ENCODE measurements at regions not wholly inside any gene's neighbourhood (a gene's known extent, or its start where the extent isn't known, plus 50 kb on each side); places are given as distances from the start of the nearest gene placed in this dataset.
"Not testable (repeated sequence)": the region's sequence is repeated elsewhere in the genome, so short reads cannot be mapped to it uniquely, and the experiment has no call there.

DNA sequence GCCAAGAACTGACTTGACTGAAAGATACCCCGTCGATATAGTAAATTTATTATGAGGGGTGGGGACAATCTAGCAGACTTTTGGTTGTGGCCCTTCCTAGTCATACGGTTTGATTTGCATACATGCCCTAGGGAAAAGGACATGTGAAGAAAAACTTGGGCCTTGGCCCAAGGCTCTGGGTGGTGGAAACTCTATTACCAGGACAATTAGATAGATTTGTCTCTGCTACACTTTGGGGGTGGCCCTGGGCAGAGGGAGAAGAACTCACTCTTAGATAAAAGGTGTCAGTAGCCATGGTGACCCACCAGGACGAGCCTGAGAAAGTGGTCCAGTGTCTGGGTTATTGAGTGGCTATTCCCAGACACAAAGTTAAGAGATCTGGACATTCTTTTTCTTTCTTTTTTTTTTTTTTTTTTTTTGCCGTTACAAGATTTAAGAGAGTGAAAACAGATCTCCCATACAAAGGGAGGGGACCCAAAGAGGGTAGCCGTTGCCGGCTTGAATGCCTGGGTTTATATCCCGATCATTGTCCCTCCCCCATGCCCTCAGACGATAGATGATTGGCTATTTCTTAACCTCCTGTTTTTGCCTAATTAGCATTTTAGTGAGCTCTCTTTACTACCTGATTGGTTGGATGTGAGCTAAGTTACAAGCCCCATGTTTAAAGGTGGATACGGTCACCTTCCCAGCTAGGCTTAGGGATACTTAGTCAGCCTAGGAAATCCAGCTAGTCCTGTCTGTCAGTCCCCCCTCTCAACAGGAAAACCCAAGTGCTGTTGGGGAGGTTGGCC lies 96.4 kb upstream of the SMAD3 start:
- no peak for DNase-seq

DNA sequence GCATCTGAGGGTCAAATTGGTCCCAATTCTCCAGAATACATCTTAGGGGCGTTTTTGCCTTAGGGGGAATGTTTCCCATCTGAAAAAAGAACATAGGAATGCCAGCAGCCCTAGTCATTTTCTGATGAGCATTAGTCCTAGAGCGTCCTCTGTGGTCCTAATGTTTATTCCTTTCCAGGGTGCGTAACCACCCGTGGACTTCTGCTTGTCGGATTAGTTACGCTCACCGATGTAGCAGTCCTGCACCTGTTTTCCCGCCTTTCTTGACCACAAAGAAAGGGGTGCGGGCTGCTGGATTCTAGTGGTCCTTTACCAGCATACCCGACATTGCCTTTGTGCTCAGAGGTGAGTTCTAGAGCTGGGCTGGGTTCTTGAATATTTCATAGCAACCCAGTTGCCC lies 91.3 kb upstream of the SMAD3 start:
- not testable (repeated sequence) for DNase-seq

DNA sequence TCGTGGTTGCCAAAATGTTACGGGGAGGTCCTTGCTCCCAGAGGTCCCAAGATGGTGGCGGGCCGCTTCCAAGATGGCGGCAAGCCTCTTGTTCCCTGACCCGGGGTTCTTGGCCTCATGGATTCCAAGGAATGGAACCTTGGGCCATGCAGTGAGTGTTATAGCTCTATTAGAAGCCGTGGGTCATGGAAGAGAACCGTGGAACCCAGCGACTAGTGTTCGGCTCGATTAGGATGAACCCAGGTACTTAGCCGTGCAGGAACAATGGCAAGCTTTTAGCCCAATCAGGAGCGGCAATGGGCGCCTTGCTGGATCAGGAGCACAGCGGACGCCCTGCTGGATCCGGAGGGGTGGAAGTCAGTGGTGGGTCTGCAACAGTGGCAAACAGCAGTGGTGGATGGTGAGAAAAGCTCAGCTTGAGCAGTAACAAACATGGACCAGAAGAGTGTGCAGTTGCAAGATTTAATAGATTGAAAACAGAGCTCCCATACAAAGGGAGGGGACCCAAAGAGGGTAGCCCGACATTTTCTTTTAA lies 89.2 kb upstream of the SMAD3 start:
- DNase-seq: not testable (repeated sequence)

DNA sequence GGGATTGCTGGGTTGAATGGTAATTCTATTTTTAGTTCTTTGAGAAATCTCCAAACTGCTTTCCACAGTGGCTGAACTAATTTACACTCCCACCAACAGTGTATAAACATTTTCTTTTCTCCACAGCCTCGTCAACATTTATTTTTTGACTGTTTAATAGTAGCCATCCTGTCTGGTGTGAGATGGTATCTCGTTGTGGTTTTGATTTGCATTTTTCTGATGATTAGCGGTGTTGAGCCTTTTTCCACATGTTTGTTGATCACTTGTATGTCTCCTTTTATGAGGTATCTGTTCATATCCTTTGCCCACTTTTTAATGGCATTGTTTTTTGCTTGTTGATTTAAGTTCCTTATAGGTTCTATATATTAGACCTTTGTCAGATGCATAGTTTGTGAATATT lies 85.1 kb upstream of the SMAD3 start:
- DNase-seq: not testable (repeated sequence)

DNA sequence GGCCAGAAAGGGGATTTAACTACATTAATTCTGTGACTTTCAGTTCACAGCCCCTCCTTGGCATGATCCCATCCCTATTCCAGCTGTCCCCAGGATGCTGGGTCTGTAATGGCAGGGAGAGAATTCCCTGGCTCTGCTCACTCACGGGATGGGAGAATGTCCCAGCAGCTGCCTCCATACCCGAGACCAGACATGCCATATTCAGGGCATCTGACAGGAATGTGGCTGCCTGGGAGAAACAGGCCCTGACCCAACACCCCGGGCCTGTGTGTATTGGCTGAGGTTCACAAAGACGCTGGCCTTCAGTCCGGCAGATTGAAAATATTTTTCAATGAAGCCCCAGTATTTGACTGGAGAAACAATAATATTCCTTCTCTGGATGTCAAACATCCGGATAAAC lies 83.6 kb upstream of the SMAD3 start:
- no peak for DNase-seq

DNA sequence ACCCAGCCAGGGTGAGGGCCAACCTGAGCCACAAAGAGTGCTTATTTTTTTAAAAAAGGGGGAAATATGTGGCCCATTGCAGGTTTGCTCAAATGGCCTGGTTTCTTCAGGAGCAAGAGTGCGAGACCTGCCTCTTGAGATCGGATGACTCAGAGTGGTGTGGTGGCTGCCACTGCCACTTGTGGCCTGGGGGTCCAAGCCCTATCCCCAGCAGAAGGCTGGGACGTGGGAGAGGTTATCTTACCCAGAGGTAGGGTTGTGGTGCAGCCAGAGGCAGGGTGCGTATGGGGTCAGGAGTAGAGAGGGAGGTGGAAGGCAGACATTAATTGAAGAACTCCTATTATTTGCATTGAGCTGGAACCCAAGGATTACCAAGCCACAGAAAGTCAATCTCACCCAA lies 83.2 kb upstream of the SMAD3 start:
- no peak for DNase-seq

DNA sequence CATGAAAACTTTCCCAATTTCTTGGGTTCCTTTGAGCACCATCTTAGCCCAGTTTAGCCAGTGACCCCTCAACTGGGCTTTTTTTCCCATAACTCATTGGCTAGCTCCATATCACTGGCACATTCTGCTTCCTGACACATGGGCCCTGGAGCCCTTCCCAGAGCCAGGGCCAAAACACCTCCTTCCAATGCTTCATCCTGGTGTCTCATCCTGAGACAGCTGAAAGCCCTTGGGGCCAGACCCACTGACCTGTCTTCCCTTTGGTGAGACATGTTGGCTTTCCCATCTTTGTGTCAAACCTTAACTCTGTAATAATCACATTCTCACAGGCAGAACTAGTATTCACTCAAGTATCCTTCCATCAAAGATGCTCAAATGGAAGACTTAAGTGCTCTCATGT lies 82.6 kb upstream of the SMAD3 start:
- DNase-seq: no peak

DNA sequence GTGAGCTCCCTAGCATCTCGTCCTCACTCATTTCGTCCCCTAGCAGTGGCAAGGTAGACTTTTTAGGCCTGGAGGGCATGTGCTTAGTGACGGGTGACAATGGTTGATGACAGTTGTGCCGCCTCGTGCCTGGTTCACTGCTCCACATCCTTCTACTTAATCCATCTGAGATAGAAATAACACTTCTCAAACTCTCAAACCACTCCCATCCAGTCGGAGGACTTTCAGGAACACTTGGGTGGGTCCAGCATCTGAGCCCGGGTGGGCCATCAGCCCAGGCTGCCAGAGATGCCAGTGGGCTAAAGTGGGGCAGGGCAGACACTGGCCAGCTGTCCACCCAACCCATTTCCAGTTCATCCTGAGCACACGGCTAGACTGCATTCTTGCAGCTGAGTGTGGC lies 79.7 kb upstream of the SMAD3 start:
- no peak for DNase-seq

DNA sequence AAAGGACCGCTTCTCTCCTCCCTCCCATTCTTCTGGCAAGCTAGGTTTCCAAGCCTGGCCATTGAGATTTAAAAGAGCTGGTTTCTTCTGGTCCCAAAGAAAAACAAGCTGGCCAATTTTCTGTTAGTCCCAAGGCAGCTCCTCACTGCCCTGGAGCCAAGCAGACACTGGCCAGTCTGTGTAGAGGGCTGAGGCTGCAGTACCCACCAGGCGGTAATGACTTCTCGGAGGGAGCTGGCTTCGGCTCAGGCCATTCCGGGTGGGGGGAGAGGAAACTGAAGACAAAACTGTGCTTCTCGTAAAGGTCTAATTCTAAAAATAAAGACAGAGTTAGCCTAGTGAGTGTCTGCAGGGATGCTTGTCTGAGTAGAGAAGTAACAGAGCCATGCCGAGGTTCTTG lies 78.5 kb upstream of the SMAD3 start:
- no peak for DNase-seq

DNA sequence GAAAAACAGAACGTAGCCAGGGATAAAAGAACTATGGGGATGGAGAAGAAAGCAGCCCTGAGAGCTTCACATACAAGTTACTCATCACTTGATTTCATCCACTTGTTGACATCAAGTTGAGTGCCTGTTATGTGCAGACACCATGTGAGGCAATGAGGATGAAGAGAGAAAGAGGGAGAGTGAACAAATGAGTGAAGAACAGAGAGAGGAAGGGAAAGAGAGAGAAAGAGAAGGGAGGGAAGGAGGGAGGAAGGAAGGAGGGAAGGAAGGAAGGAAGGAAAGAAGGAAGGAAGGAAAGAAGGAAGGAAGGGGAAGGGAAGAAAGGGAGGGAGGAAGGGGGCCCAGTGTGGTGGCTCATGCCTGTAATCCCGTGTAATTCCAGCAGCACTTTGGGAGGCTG lies 72.3 kb upstream of the SMAD3 start:
- DNase-seq: no peak

DNA sequence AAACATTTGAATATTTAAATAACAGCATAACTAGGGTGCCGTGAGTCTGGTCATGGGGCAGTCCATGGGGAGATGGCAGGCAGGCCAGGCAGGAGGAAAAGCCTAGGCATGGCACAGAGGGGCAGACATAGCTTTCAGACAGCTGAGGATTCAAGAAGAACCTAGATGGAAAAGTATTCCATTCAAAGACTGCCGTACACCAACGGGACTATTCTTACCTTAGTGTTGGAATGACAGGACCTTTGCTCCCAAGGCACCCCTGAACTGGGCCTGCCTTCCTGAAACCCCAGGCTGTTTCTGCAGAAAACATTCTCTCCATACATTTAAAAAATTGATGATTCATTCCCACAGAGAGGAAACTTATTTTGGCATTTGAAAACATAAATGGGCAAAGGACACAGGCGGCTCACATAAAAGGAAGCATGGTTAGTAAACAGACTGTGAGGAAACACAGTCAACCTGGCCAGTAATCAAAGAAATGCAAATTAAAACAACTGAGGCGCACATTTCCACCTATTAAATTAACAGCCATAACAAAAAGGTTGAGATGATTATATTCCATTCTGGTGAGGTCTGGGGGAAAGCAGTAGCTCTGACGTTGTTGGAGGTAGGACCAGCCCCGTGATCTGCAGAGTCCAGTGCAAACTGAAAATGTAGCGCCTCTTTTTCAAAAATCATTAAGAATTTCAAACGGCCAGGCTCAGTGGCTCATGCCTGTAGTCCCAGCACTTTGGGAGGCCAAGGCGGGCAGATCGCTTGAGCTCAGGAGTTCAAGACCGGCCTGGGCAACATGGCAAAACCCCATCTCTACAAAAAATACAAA lies 71.3 kb upstream of the SMAD3 start:
- DNase-seq: no peak

DNA sequence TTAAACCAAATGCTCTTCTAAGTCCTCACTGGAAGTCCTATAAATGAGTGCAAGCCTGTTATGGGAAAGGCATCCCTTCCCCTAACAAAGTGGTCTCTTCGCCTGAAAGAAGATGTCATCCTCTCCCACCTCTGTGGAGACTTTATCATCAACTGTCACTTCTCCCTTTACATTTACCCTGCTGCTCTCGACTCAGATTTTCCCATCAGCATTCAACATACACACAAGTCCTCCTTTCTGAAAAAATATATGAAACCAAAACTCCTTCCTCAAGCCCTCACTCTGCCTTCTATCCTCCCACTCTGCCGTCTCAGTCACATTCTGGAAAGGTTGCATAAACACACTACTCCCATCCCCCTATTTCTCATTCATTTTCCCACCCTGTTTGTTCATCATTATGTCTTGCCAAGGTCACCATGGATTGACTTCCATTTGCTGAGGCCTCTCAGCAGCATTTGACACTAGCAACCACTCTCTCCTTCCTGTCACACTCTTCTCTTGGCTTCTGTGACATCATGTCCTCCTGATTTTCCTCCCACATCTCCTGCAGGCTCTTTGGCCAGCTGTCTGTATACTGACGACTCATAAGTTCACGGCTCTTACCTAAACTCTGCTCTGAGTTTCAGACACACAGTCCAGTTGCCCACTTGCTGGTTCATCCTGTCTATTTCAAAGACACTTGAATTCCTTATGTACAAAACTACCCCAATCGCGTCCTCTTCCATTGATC lies 70.3 kb upstream of the SMAD3 start:
- no peak for DNase-seq

DNA sequence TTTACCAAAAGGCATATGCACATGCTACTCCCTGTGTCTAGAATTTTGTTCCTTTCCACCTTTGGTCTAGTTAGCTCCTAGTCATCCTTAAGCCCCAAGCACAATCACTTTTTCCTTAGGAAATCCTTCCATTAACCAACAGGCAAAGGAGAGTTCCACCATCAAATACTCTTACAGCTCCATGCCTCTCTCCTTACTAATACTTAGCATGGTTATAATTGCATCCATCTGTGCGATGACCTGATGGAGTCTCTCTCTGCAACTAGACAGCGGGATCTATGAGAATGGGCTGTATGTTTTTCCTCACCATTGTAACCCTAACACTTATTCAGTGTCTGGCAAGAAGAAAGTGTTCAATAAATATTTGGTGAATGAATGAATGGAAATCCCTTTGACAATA lies 69.3 kb upstream of the SMAD3 start:
- DNase-seq: no peak

DNA sequence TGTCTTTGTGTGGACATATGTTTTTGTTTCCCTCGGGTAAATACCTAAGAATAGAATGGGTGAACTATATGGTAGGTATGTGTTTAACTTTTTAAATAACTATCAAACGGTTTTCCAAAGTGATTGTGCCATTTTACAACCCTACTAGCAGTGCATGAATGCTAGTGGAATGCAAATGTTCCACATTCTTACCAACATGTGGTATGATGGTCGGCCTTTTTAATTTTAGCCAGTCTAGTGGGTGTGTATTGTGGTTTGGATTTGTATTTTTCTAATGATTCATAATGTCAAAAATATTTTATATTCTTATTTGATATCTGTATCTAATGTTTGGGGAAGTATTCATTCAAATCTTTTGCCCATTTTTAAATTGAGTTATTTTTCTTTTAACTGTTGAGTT lies 68.2 kb upstream of the SMAD3 start:
- no peak for DNase-seq

DNA sequence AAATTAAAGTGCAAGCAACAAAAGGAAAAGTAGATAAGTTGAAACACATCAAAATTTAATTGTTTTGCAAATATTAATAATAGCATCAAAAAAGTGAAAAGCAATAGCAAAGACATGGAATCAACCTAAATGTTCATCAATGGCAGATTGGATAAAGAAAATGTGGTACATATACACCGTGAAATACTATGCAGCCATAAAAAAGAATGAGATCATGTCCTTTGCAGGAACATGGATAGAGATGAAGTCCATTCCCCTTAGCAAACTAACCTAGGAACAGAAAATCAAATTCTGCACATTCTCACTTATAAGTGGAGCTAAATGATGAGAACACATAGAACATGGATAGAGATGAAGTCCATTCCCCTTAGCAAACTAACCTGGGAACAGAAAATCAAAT lies 67.2 kb upstream of the SMAD3 start:
- DNase-seq: not testable (repeated sequence)

DNA sequence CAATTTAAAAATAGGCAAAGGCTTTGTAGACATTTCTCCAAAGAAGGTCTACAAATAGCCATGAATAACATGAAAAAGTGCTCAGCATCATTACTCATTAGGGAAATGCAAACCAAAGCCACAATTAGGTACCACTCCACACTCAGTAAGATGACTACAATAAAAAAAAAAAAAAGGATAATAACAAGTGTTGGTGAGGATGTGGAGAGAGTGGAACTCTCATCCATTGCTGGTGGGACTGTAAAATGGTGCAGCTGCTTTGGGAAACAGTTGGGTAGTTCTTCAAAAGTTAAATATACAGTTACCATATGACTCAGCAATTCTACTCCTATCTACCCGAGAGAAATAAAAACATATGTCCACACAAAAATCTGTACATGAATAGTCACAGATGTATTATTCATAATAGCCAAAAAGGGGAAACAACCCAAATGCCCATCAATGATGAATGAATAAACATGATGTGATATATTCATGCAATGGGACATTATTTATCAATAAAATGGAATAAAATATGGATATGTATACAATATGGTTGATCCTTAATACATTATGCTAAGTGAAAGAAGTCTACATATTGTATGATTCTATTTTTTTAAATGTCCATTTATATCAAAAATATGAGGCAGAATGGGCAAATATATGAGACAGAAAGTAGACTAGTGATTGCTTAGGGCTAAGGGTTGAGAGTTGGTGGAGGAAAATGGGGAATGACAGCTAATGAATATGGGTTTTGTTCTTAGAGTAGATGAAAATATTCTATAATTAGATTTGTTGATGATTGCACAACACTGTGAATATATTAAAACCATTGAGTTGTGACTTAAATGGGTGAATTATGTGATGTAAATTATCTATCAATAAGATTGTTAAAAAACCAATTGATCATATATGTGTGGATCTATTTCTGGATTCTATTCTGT lies 66.1 kb upstream of the SMAD3 start:
- no peak for DNase-seq

DNA sequence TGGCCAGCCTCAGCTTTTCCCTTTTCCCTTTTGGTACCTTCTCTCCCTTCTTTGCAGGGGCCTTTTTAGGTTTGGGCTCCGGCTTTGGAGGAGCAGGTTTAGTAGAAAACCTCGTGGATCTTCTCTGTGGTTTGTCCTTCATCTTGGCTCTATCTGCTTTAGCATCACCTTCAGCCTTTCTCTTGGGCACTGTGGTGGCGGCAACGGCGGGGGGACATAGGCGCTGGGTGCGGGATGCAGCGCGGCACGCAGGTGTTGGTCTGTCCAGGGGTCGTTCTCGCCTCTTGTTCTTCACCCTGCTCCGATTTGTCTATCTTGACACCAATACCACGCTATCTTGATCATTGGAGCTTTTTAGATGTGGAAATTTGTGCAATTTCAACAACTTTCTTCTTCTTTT lies 64.5 kb upstream of the SMAD3 start:
- DNase-seq: no peak

DNA sequence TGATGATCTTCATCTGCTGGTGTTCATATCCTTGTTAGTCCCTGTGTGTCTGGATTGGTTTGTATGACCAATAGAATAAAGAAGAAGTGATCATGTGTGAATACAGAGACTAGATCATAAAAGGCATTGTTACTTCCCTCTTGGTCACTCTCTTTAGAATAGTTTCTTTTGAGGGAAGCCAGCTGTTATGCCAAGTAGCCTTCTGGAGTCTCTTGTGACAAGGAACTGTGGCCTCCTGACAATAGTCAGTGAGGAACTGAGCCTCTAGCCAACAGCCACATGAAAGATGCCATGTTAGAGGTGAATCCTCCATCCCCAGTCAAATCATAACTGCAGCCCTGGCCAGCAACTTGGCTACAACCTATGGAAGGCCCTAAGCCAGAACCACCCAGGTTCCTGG lies 63.0 kb upstream of the SMAD3 start:
- no peak for DNase-seq

DNA sequence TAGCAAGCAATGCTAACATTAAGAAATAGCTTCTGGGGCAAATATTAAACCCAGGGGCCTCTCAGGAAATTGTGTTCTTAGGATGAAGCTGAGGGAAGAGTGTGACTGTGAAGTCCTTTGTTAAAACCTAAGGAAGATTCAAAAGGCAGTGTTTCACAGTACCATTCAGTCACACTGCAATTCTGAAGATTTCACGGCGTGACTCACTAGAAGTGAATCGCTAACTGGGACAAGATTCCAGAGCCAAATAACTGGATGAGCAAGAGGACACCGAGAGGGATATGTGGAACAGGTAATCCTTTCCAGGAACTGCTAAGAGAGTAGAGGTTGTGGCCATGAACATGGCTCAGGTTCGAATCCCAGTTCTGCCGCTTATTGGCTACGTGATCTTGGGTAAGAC lies 61.8 kb upstream of the SMAD3 start:
- DNase-seq: no peak

DNA sequence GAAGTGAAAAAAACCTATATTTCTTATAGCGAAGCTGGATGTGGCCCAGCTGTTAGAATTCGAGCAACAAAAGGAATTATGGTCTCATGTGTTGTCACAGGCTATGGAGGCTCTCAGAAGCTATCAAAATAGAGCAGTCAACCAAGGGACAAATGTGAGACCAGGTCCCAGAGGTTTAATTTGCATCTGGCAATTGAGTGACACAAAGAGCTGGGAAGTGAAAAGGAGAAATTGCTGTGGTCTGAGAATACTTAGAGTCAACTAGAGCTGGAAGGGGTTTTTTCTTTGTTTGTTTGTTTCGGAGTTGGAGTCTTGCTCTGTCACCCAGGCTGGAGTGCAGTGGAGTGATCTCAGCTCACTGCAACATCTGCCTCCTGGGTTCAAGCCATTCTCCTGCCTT lies 61.3 kb upstream of the SMAD3 start:
- no peak for DNase-seq

DNA sequence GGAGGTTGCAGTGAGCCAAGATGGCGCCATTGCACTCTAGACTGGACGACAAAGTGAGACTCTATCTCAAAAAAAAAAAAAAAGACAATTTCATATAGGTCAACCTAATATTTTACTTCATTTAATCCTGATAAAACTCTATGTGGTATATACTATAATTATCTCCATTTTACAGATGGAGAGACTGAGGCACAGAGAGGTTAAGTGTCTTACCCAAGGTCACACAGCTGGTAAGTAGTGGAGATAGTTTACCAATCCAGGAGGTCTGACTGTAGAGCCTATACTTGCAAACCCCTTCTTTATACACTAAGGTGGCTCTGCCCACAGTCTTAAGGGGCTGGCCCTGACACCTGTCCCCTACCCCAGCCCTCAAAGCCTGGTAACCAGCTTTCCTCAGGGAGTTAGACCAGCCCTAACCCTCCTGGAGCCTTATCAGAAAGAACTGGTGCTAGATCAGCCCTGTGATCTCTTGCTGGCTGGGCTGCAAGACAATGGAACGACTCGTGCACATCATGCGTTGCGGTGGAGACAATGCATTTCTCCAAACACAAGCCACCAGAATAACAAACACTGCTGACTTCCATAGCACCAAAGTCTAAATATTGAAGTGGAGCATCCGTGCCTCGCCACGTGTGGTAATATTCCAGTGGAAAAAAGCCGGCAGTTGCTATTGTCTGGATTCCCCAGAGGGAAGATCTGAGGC lies 60.0 kb upstream of the SMAD3 start:
- DNase-seq: no peak

All from activated CD4-positive, alpha-beta T cell treated with anti-CD3 and anti-CD28 coated beads for 1 hour (primary cell).